ENCODE measurements at regions not wholly inside any gene's neighbourhood (a gene's known extent, or its start where the extent isn't known, plus 50 kb on each side); places are given as distances from the start of the nearest gene placed in this dataset.

GRCh38 chr17:72432881-72433280 is 312.1 kb downstream of the SOX9 start:
- Histone ChIP-seq H3K9ac (ENCODE audit: insufficient read depth, low read length) (no peak overlapping the region), H3K79me2 (ENCODE audit: control insufficient read depth, insufficient read depth, low read length) (no peaks in the 10 kb centered on the region), H3K4me2 (ENCODE audit: extremely low read depth, insufficient read depth, low read length) (no peak overlapping the region)

GRCh38 chr17:72433797-72434196 is 313.0 kb downstream of the SOX9 start:
- Histone ChIP-seq H3K9me3 (ENCODE audit: control insufficient read depth, insufficient read depth, low read depth, low read length) (no peaks in the 10 kb centered on the region), H4K20me1 (ENCODE audit: control insufficient read depth, extremely low read depth, insufficient read depth, low read length) (no peaks in the 10 kb centered on the region), H3K4me3 (replicated peaks in 1 of 4; ENCODE audit: control extremely low read depth in 1 of 4, insufficient read depth in 1 of 4, low read depth in 3 of 4, low read length in 4 of 4) (no peak overlapping the region), H3K79me2 (ENCODE audit: control insufficient read depth, insufficient read depth, low read length) (no peaks in the 10 kb centered on the region), H3K4me1 (ENCODE audit: control insufficient read depth, extremely low read depth, insufficient read depth, low read length) (no peaks in the 10 kb centered on the region), H2AFZ (ENCODE audit: low read length) (no peak overlapping the region), H3K27me3 (ENCODE audit: control insufficient read depth, insufficient read depth, low read length) (no peaks in the 10 kb centered on the region), H3K36me3 (ENCODE audit: control insufficient read depth, insufficient read depth, low read length) (no peaks in the 10 kb centered on the region), H3K4me2 (ENCODE audit: extremely low read depth, insufficient read depth, low read length) (no peak overlapping the region), H3K27ac (ENCODE audit: insufficient read depth, low read length) (no peak overlapping the region), H3K9ac (ENCODE audit: insufficient read depth, low read length) (no peak overlapping the region)
- no peak for DNase-seq (ENCODE audit: low read depth in 2 of 2)
- TF ChIP-seq CTCF (conservative IDR thresholded peaks at IDR 0.05 in 1 of 2, IDR thresholded peaks at IDR 0.05 in 1 of 2; ENCODE audit: low read depth in 1 of 2, low read length in 2 of 2) (no peak), EZH2 (IDR thresholded peaks at IDR 0.05; ENCODE audit: low read length, missing control alignments) (no peak)

More at GRCh38 chr17:72432881-72433280, 312.1 kb downstream of the SOX9 start:
- no peak for TF ChIP-seq CTCF (conservative IDR thresholded peaks at IDR 0.05 in 1 of 2, IDR thresholded peaks at IDR 0.05 in 1 of 2; ENCODE audit: low read depth in 1 of 2, low read length in 2 of 2)
- H3K9me3 ChIP-seq (ENCODE audit: control insufficient read depth, insufficient read depth, low read depth, low read length): no peaks in the 10 kb centered on the region
- no peak overlapping the region for H2AFZ ChIP-seq (ENCODE audit: low read length)
- DNase-seq (ENCODE audit: low read depth in 2 of 2): no peak
- H3K27ac ChIP-seq (ENCODE audit: insufficient read depth, low read length): no peak overlapping the region
- H3K4me1 ChIP-seq (ENCODE audit: control insufficient read depth, extremely low read depth, insufficient read depth, low read length): no peaks in the 10 kb centered on the region
- H4K20me1 ChIP-seq (ENCODE audit: control insufficient read depth, extremely low read depth, insufficient read depth, low read length): no peaks in the 10 kb centered on the region
- no peaks in the 10 kb centered on the region for H3K27me3 ChIP-seq (ENCODE audit: control insufficient read depth, insufficient read depth, low read length)
- no peak overlapping the region for H3K4me3 ChIP-seq (replicated peaks in 1 of 4; ENCODE audit: control extremely low read depth in 1 of 4, insufficient read depth in 1 of 4, low read depth in 3 of 4, low read length in 4 of 4)
- H3K36me3 ChIP-seq (ENCODE audit: control insufficient read depth, insufficient read depth, low read length): no peaks in the 10 kb centered on the region

- H3K4me2 ChIP-seq (ENCODE audit: extremely low read depth, insufficient read depth, low read length): no peak overlapping the region
- H3K36me3 ChIP-seq (ENCODE audit: control insufficient read depth, insufficient read depth, low read length): no peaks in the 10 kb centered on the region
- no peaks in the 10 kb centered on the region for H3K9me3 ChIP-seq (ENCODE audit: control insufficient read depth, insufficient read depth, low read depth, low read length)
- TF ChIP-seq EZH2 (IDR thresholded peaks at IDR 0.05; ENCODE audit: low read length, missing control alignments) (no peak), CTCF (conservative IDR thresholded peaks at IDR 0.05 in 1 of 2, IDR thresholded peaks at IDR 0.05 in 1 of 2; ENCODE audit: low read depth in 1 of 2, low read length in 2 of 2) (no peak)
- no peak for DNase-seq (ENCODE audit: low read depth in 2 of 2)
- H3K9ac ChIP-seq (ENCODE audit: insufficient read depth, low read length): no peak overlapping the region
- H3K4me3 ChIP-seq (replicated peaks in 1 of 4; ENCODE audit: control extremely low read depth in 1 of 4, insufficient read depth in 1 of 4, low read depth in 3 of 4, low read length in 4 of 4): no peak overlapping the region
- no peaks in the 10 kb centered on the region for H4K20me1 ChIP-seq (ENCODE audit: control insufficient read depth, extremely low read depth, insufficient read depth, low read length)
- H3K27ac ChIP-seq (ENCODE audit: insufficient read depth, low read length): no peak overlapping the region
- H3K4me1 ChIP-seq (ENCODE audit: control insufficient read depth, extremely low read depth, insufficient read depth, low read length): no peaks in the 10 kb centered on the region
- H2AFZ ChIP-seq (ENCODE audit: low read length): no peak overlapping the region
- H3K79me2 ChIP-seq (ENCODE audit: control insufficient read depth, insufficient read depth, low read length): no peaks in the 10 kb centered on the region
- no peaks in the 10 kb centered on the region for H3K27me3 ChIP-seq (ENCODE audit: control insufficient read depth, insufficient read depth, low read length)
Measured at GRCh38 chr17:72434581-72434980, 313.8 kb downstream of the SOX9 start.

Measured in fibroblast of lung (primary cell).